PFSK-1 (cell line): ENCODE measurements at regions not wholly inside any gene's neighbourhood (a gene's known extent, or its start where the extent isn't known, plus 50 kb on each side); places are given as distances from the start of the nearest gene placed in this dataset.

ENCODE experiments used
- TAF1 ChIP-seq: IDR thresholded peaks from 2 replicates; pipeline ENCODE4 v1.6.1; 2012; ENCODE audit warnings: low read length, control low read depth, borderline replicate concordance; ENCODE audit not compliant: insufficient read depth
- TF ChIP-seq, protein P1 (sequence below), 2 experiments: IDR thresholded peaks; 2 replicates each; pipeline versions ENCODE4 v1.6.1 to v1.8.0; 2011 to 2012; ENCODE audit warnings: low read depth in 2 of 2, low read length in 2 of 2, control low read depth in 1 of 2, inconsistent platforms in 1 of 2, mild to moderate bottlenecking in 1 of 2, moderate library complexity in 1 of 2; ENCODE audit not compliant: insufficient read depth in 1 of 2

DNA sequence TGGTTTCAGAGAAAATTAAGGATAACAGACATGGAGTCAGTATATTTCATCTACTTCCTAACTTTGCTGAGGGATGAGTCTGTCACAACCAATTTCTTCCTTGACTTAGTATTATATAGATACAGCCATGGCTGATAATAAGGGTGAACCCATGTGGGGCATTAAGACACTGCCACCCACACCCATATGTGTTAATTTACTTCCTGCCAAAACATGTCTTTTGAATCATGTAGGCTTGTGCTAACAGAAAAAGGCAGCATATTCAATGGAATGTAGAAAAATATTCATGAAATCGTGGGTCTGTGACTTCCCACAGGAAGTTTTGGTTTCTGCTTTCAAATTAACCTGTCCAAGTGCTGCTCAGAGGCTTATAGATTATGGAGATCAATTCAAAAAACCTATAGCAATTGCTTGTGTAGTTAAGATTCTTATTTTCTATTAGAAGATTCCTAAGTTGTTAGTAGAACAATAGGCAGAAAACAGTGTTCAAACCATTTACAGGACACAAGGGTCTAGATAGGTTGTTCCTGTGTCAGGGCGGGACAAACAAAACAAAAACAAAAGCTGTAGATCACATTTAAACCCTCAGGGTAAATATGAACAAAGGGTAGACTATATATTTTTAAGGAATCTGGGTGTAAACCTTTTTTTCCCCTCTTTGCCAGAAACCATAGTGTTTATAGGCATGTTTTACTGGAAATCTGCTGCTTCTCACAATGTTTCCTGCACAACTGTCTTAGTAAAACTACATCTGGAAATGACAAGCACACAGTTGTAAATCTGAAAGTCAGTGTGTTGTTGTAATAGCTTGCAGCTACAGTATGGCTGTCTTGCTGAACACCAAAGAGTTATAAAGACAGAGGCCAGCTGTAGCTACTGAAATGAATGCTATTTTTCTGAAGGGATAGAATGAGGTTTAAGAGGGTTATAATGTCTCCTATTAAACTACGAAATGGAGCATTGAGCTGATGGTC is 691.2 kb downstream of the EPHA4 start:
- TF ChIP-seq, protein P1, sequence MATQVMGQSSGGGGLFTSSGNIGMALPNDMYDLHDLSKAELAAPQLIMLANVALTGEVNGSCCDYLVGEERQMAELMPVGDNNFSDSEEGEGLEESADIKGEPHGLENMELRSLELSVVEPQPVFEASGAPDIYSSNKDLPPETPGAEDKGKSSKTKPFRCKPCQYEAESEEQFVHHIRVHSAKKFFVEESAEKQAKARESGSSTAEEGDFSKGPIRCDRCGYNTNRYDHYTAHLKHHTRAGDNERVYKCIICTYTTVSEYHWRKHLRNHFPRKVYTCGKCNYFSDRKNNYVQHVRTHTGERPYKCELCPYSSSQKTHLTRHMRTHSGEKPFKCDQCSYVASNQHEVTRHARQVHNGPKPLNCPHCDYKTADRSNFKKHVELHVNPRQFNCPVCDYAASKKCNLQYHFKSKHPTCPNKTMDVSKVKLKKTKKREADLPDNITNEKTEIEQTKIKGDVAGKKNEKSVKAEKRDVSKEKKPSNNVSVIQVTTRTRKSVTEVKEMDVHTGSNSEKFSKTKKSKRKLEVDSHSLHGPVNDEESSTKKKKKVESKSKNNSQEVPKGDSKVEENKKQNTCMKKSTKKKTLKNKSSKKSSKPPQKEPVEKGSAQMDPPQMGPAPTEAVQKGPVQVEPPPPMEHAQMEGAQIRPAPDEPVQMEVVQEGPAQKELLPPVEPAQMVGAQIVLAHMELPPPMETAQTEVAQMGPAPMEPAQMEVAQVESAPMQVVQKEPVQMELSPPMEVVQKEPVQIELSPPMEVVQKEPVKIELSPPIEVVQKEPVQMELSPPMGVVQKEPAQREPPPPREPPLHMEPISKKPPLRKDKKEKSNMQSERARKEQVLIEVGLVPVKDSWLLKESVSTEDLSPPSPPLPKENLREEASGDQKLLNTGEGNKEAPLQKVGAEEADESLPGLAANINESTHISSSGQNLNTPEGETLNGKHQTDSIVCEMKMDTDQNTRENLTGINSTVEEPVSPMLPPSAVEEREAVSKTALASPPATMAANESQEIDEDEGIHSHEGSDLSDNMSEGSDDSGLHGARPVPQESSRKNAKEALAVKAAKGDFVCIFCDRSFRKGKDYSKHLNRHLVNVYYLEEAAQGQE (IDR thresholded peaks at IDR 0.05; ENCODE audit: insufficient read depth in 1 of 2, low read depth in 2 of 2, low read length in 2 of 2): no peak
- no peak for TF ChIP-seq TAF1
